HL-60 (cell line): ENCODE measurements at regions not wholly inside any gene's neighbourhood (a gene's known extent, or its start where the extent isn't known, plus 50 kb on each side); places are given as distances from the start of the nearest gene placed in this dataset.

Source experiments
- DNase-seq, 2 experiments: peaks; one replicate each; pipeline ENCODE4 v3.0.0-alpha.2; 2010 to 2020; ENCODE audit warnings: low read depth in 1 of 2, low spot score in 1 of 2
- H3K27ac ChIP-seq: fragments of 250-450 bp; sonication (Bioruptor Pico); replicated peaks from 2 replicates; pipeline ENCODE4 v1.5.1; 2020; ENCODE audit warnings: mild to moderate bottlenecking, moderate library complexity
- H3K27me3 ChIP-seq: fragments of 250-450 bp; sonication (Bioruptor Pico); 2 replicates; pipeline ENCODE4 v1.5.1; 2021; ENCODE audit warnings: mild to moderate bottlenecking, moderate library complexity; ENCODE audit not compliant: insufficient read depth, poor library complexity, severe bottlenecking
- H3K4me3 ChIP-seq: replicated peaks from 2 replicates; pipeline ENCODE4 v1.5.1; 2011; ENCODE audit warnings: mild to moderate bottlenecking, control low read depth, low read length; ENCODE audit not compliant: insufficient read depth
- CTCF ChIP-seq: IDR thresholded peaks from one replicate; pipeline ENCODE4 v1.5.1; 2011; ENCODE audit warnings: low read length, control low read depth, inconsistent platforms; ENCODE audit not compliant: insufficient read depth
- GABPA ChIP-seq: IDR thresholded peaks from 2 replicates; pipeline ENCODE4 v1.6.1; 2012; ENCODE audit warnings: low read depth
- POLR2AphosphoS5 ChIP-seq: IDR thresholded peaks from 2 replicates; pipeline ENCODE4 v1.6.1; 2012; ENCODE audit warnings: low read depth
- SPI1 ChIP-seq: IDR thresholded peaks from 2 replicates; pipeline ENCODE4 v1.6.1; 2012; ENCODE audit warnings: low read depth, mild to moderate bottlenecking, borderline replicate concordance
- TF ChIP-seq, protein P1 (sequence below): IDR thresholded peaks from 2 replicates; pipeline ENCODE4 v1.6.1; 2012; ENCODE audit warnings: low read depth; ENCODE audit not compliant: insufficient replicate concordance

GRCh38 chr3:6248528-6248927, 612.4 kb upstream of the GRM7 start:
- Histone ChIP-seq H3K27me3 (peaks cover 2% of the 10 kb centered on the region), H3K27ac (no peak overlapping the region), H3K4me3 (no peak overlapping the region)
- TF ChIP-seq GABPA (no peak), SPI1 (no peak), POLR2AphosphoS5 (no peak), CTCF (no peak)
- TF ChIP-seq, protein P1, sequence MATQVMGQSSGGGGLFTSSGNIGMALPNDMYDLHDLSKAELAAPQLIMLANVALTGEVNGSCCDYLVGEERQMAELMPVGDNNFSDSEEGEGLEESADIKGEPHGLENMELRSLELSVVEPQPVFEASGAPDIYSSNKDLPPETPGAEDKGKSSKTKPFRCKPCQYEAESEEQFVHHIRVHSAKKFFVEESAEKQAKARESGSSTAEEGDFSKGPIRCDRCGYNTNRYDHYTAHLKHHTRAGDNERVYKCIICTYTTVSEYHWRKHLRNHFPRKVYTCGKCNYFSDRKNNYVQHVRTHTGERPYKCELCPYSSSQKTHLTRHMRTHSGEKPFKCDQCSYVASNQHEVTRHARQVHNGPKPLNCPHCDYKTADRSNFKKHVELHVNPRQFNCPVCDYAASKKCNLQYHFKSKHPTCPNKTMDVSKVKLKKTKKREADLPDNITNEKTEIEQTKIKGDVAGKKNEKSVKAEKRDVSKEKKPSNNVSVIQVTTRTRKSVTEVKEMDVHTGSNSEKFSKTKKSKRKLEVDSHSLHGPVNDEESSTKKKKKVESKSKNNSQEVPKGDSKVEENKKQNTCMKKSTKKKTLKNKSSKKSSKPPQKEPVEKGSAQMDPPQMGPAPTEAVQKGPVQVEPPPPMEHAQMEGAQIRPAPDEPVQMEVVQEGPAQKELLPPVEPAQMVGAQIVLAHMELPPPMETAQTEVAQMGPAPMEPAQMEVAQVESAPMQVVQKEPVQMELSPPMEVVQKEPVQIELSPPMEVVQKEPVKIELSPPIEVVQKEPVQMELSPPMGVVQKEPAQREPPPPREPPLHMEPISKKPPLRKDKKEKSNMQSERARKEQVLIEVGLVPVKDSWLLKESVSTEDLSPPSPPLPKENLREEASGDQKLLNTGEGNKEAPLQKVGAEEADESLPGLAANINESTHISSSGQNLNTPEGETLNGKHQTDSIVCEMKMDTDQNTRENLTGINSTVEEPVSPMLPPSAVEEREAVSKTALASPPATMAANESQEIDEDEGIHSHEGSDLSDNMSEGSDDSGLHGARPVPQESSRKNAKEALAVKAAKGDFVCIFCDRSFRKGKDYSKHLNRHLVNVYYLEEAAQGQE, result no peak
- no peak for DNase-seq

GRCh38 chr3:6249679-6250078, 611.2 kb upstream of the GRM7 start:
- H3K4me3 ChIP-seq, result no peak overlapping the region
- H3K27me3 ChIP-seq, result peaks cover 2% of the 10 kb centered on the region
- TF ChIP-seq SPI1 (no peak), GABPA (no peak), CTCF (no peak), POLR2AphosphoS5 (no peak)
- TF ChIP-seq, protein P1, result no peak
- H3K27ac ChIP-seq, result no peak overlapping the region
- no peak for DNase-seq

- TF ChIP-seq, protein P1, result no peak
- TF ChIP-seq POLR2AphosphoS5 (no peak), SPI1 (no peak), CTCF (no peak), GABPA (no peak)
- Histone ChIP-seq H3K4me3 (no peak overlapping the region), H3K27ac (no peak overlapping the region), H3K27me3 (peaks cover 2% of the 10 kb centered on the region)
- DNase-seq, result no peak
Measured at GRCh38 chr3:6250167-6250566, 610.7 kb upstream of the GRM7 start.
